HG03520 (cell line): ENCODE measurements at regions not wholly inside any gene's neighbourhood (a gene's known extent, or its start where the extent isn't known, plus 50 kb on each side); places are given as distances from the start of the nearest gene placed in this dataset.
"Not testable (repeated sequence)": the region's sequence is repeated elsewhere in the genome, so short reads cannot be mapped to it uniquely, and the experiment has no call there.

Source experiments
- ATAC-seq: cut with Tn5 transposase; IDR thresholded peaks from one replicate; pipeline ENCODE4 v1.9.1; 2021; ENCODE audit warnings: mild to moderate bottlenecking, moderate library complexity; ENCODE audit not compliant: unreplicated experiment

DNA sequence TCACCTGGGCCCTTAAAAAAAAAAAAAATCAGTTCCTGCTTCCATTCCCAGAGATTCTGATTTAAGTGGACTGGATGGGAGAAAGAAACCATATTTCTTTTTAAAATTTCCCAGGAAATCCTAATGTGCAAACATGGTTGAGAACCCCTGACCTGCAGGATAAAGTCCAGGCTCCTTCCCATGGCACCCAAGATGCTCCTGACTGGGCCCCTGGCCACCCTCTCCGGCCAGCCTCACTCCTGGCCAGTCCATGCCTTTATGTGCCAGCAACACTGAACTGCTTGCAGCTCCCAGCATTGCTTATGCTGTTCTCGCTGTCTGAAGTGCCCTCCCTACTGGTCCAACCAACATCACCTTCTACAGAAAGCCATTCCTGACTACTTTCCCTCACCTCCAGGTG, 93.9 kb downstream of the TEX35 start:
- no peak for ATAC-seq

- peak; percentile 41 for ATAC-seq
These were observed 95.0 kb downstream of the TEX35 start for GRCh38 chr1:178607718-178608408.

DNA sequence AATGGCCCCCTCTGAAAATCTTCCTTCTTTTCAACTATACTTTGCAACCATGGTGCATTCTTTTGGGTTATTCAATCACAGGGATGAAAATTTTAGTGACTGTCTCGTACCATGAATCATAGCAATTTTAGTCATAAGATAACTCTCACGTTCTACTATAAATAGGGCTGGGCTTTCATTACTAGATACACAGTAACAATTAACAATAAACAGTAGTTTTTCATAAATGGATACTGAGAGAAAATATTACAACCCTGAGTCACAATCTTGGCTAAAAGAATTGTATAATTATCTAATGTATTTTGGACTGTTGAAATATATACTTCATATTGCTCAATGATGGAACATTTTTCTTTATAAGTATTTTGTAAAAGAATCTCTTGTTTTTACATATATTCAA, 96.1 kb downstream of the TEX35 start:
- no peak for ATAC-seq

DNA sequence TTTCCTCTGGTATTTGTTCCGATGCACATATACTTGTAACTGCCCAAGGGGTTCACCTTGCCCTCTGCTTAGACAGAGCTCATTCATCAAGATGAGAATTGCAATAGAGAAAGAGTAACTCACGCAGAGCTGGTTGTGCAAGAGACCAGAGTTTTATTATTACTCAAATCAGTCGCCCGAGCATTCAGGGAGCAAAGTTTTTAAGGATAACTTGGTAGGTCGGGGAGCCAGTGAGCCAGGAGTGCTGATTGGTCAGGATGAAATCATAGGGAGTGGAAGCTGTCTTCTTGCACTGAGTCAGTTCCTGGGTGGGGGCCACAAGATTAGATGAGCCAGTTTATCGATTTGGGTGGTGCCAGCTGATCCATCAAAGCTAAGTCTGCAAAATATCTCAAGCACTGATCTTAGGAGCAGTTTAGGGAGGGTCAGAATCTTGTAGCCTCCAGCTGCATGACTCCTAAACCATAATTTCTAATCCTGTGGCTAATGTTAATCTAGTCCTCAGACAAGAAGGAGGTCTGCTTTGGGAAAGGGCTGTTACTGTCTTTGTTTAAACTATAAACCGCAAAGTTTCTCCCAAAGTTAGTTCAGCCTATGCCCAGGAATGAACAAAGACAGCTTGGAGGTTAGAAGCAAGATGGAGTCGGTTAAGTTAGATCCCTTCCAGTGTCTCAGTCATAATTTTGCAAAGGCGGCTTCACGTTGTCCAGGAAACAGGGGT, 97.9 kb downstream of the TEX35 start:
- not testable (repeated sequence) for ATAC-seq

DNA sequence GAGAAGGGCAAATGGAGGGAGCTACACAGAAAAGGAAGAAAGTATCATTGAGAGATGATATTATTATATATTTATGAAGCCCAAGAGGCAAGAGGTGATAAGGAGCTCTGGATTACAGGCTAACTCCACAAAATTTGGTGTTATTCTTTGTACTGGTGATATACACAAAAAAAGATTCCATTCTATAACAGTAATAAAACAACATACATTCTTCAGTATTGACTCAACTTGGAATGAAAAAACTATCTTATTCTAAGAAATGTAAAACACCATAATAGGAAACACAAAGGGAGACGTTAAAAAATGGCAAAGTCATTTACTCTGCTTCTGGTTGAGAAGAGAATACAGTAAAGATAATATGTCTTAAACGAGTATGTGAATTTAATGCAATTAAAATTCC, 99.4 kb downstream of the TEX35 start:
- no peak for ATAC-seq

GRCh38 chr1:178613271-178613945, 100.5 kb downstream of the TEX35 start:
- no peak for ATAC-seq

DNA sequence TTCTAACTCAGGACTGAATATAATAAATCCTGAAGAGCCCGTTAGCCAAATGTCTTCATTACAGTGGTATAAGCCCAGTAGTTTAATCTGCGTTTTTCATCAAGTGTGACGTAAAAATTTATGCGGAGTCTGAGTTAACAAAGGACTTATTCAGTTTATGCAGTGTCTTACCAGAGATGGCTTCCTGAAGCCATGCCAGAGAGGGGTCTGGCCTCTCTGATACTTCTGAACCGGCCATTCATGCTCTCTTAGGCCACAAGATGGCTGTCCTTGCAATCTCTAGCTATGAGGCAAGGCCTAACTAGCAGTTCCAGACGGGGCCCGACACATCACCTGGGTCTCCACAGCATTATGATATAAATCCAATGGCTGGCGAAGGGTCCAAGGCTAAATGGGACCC, 101.4 kb downstream of the TEX35 start:
- ATAC-seq, result no peak

GRCh38 chr1:178619042-178619927, 105.8 kb upstream of the RALGPS2 start:
- no peak for ATAC-seq

GRCh38 chr1:178620584-178621475, 104.2 kb upstream of the RALGPS2 start:
- no peak for ATAC-seq

DNA sequence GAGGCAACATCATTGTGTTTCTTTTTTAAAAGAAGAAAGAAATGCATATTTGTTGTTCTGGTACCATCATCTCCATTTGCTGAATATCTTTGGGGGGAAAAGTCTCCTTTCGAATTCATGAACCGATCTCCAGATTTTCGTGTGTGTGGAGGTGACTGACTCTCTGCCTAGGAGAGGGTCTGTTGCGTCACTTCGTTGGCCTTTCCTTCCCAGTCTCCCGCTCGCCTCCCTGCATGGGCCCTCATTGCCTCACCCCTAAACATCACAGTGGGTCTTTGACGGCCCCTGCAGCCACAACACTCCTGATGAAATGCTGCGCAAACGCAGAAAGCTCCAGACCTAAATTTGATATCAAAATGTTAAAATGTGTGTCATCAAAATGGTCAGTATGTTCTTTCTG, 103.2 kb upstream of the RALGPS2 start:
- ATAC-seq, result no peak

- ATAC-seq, result no peak
These were observed 99.3 kb upstream of the RALGPS2 start for GRCh38 chr1:178625695-178626094.

DNA sequence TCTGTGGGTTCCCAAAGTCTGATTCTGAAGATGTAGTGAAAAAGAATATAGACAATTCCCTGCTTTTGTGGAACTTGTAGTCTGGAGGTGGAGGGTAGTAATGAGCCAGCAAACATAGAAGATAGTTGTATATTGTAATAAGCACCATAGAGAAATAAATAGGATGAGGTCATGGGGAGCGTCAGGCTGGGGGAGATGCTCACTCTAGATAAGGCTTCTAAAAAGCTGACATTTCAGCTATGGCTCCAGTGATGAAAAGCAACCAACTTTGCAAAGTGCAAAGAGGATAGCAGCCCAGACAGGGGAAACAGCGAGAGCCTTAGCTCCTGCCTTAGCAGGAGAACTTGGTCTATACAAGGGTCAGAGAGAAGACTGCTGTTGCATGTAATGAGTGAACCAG, 98.0 kb upstream of the RALGPS2 start:
- no peak for ATAC-seq

DNA sequence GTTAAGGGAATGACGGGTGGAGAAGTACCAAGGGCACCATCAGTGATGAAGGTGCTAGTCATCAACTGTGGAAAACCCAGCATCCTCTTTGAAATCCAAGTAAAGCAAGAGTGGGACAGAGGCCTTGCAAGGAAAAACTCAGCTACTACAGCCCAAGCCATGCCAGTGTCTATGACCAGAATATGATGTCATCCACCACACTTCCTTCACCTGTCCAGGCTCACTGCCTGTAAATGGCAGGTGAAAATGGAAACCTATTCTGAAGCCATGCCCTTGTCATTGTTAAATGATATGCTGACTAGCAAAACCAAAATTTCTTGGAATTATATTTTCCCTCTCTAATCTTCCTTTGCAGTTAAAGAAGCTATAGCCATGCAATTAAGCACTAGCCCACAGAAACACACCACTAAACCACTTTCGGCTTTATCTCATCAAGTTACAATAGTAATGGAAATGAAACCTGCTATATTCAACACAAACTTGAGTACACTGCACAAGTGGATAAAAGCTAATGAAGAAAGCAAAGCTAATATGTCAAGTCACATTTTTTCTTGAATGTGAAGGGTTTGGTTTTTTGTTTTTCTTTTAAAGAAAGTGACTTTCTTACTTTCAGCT, 96.3 kb upstream of the RALGPS2 start:
- ATAC-seq, result no peak

- ATAC-seq, result no peak
These were observed 95.5 kb upstream of the RALGPS2 start for GRCh38 chr1:178629252-178630154.

DNA sequence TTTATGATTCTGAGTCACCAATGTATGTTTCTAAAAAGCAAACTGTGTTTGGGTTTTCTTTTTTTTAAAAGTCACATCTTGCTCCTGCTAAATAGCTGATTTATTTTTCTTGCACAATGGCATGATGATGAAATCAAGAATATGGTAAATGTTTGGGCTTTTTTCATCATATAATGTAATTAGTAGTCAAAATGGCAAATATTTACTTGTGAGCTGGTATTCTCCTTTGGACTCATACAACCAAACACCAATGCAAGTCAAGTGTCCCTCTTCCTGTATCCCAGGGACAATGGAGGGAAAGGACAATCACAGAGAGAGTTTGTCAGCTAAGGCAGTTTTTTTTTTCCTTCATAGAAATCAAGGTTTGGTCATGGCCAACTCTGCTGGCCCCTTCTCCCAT, 94.6 kb upstream of the RALGPS2 start:
- ATAC-seq, result no peak

DNA sequence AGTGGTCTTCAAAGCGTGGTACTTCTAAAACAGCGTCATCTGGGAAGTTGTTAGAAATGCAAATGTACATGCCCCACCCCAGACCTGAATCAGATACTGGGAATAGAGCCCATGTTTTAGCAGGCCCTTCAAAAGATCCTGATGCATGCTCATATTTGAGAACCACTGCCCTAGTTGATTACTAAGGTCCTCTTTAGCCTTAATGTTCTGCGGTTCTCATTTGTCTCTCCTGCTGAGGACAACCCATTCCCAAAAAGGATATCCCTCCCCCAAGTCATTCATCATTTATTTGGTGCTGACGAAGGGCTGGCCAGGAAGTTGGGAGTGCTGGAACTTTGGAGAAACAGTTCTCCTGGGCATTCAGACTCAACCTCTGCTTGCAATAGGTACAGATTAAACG, 92.4 kb upstream of the RALGPS2 start:
- ATAC-seq, result no peak

- no peak for ATAC-seq
These were observed 92.0 kb upstream of the RALGPS2 start for GRCh38 chr1:178633056-178633455.

DNA sequence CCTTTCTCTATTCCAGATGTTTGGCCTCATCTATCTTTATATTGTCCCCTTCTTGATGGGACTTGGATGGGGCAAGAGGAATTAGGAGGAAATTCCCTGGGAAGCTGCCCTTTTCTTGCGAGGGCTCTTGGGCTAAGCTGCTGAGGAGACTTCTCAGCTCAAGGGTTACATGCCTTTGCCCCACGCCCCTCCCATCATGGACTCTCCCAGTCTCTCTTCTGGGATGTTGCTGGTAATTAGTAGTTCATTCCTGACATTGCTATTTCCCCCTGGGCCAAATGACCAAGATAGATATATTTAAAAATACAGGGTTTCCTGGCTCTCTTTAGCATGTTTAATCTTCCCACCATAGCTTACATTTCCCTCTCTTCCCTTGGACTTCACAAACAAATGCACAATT, 90.6 kb upstream of the RALGPS2 start:
- no peak for ATAC-seq

DNA sequence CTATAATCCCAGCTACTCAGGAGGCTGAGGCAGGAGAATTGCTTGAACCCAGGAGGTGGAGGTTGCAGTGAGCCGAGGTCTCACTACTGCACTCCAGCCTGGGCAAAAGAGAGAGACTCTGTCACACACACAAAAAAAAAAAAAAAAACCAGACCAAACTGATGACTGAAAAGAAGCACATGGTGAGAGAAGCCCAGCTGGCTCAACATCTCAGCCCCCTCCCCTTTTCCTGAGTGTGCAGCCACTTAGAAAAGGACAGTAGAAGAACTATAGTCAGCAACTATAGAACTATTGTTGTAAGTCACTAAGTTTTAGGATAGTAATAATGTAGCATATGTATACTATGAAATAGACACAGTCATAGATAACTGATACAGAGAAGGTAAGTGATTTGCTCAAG, 87.2 kb upstream of the RALGPS2 start:
- ATAC-seq, result no peak
